ENCODE measurements at regions not wholly inside any gene's neighbourhood (a gene's known extent, or its start where the extent isn't known, plus 50 kb on each side); places are given as distances from the start of the nearest gene placed in this dataset.
A peak's percentile ranks its signal among the peaks of the same experiment; 100 is the strongest.

DNA sequence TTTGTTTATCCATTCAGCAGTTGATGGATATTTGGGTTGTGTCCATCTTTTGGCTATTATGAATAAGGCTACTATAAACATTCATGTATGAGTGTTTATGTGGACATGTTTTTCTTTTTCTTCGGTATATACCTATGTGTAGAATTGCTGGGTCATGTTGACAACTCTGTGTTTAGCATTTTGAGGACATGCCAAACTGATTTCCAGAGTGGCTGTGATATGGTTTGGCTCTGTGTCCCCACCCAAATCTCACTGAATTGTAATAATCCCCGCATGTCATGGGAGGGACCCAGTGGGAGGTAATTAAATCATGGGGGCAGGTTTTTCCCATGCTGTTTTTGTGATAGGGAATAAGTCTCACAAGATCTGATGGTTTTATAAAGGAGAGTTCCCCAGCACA is 439.7 kb downstream of the UTRN start:
- no peak for TF ChIP-seq YY1 (IDR thresholded peaks at IDR 0.05; ENCODE audit: low read depth)
- TF ChIP-seq TCF12 (IDR thresholded peaks at IDR 0.05; ENCODE audit: low read depth): no peak
- TF ChIP-seq CREB1 (IDR thresholded peaks at IDR 0.05; ENCODE audit: low read depth): no peak
- TF ChIP-seq ZBTB7A (IDR thresholded peaks at IDR 0.05; ENCODE audit: low read depth): no peak
- TF ChIP-seq RAD21 (IDR thresholded peaks at IDR 0.05; ENCODE audit: low read depth): no peak
- no peak for TF ChIP-seq CEBPB (IDR thresholded peaks at IDR 0.05)
- TF ChIP-seq EGR1 (IDR thresholded peaks at IDR 0.05): no peak

DNA sequence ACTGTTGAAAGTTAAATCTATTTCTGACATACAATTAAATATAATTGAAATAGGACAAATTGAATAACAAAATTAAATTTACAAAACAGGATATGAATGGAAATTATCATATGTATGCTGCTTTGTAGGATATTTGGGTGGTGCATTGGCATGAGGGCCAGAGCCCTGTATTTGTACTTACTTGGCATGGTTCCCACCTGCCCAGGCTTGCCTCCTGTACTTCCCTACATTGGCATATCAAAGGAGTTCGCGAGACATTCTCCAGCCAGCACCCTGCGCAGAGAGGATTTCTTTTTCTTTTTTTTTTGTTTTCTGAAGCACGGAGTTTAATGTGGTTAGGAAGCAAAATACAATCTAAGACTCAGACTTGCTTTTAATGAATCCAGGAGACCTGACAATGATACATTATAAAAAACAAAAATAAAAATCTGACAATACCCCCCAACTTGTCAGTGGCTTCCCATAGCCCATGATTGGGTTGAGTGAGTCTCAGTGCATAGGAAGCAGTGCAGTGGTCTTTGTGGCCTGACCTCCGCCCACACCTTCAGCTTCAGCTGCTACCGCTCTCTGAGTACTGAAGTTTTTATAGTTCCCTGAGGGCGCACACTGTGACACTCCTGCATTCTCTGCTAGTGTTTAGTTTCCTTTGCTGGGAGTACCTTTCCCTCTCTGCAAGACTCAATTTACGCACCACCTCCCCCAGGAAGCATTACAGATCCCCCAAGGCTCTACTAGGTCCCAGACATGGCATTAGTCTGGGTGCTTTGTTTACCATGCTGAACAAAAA is 440.8 kb downstream of the UTRN start:
- TF ChIP-seq, protein P1, sequence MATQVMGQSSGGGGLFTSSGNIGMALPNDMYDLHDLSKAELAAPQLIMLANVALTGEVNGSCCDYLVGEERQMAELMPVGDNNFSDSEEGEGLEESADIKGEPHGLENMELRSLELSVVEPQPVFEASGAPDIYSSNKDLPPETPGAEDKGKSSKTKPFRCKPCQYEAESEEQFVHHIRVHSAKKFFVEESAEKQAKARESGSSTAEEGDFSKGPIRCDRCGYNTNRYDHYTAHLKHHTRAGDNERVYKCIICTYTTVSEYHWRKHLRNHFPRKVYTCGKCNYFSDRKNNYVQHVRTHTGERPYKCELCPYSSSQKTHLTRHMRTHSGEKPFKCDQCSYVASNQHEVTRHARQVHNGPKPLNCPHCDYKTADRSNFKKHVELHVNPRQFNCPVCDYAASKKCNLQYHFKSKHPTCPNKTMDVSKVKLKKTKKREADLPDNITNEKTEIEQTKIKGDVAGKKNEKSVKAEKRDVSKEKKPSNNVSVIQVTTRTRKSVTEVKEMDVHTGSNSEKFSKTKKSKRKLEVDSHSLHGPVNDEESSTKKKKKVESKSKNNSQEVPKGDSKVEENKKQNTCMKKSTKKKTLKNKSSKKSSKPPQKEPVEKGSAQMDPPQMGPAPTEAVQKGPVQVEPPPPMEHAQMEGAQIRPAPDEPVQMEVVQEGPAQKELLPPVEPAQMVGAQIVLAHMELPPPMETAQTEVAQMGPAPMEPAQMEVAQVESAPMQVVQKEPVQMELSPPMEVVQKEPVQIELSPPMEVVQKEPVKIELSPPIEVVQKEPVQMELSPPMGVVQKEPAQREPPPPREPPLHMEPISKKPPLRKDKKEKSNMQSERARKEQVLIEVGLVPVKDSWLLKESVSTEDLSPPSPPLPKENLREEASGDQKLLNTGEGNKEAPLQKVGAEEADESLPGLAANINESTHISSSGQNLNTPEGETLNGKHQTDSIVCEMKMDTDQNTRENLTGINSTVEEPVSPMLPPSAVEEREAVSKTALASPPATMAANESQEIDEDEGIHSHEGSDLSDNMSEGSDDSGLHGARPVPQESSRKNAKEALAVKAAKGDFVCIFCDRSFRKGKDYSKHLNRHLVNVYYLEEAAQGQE (IDR thresholded peaks at IDR 0.05; ENCODE audit: low read depth): no peak
- TF ChIP-seq RAD21 (IDR thresholded peaks at IDR 0.05; ENCODE audit: low read depth) (no peak), YY1 (IDR thresholded peaks at IDR 0.05; ENCODE audit: low read depth) (no peak), EGR1 (IDR thresholded peaks at IDR 0.05) (0 out of 2 replicates have a peak, but pooled peaks have one; percentile 26)
- TF ChIP-seq, protein P2, sequence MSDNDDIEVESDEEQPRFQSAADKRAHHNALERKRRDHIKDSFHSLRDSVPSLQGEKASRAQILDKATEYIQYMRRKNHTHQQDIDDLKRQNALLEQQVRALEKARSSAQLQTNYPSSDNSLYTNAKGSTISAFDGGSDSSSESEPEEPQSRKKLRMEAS (IDR thresholded peaks at IDR 0.05): no peak

DNA sequence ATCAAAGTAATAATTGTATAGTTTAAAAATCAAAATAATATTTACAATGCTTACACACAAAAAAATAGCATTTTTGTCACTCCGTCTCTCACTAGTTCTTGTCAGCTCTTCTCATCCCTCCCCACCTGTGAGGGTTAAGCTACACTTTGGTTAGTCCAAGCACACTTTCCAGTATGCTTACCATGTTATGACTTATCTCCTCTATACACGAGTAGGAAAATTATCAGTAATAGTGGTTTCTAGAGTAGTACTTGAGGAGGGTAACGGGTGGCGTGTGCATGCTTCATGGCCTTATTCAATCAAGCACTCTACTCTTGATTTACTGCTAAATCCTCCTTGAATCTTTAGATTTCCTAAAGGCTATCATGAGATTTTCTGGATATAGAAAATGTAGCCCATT is 443.7 kb downstream of the UTRN start:
- TF ChIP-seq, protein P3, sequence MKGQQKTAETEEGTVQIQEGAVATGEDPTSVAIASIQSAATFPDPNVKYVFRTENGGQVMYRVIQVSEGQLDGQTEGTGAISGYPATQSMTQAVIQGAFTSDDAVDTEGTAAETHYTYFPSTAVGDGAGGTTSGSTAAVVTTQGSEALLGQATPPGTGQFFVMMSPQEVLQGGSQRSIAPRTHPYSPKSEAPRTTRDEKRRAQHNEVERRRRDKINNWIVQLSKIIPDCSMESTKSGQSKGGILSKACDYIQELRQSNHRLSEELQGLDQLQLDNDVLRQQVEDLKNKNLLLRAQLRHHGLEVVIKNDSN (IDR thresholded peaks at IDR 0.05): no peak
- TF ChIP-seq, protein P2 (IDR thresholded peaks at IDR 0.05): no peak
- TF ChIP-seq EP300 (IDR thresholded peaks at IDR 0.05; ENCODE audit: borderline replicate concordance): no peak
- no peak for TF ChIP-seq CREB1 (IDR thresholded peaks at IDR 0.05; ENCODE audit: low read depth)
- TF ChIP-seq, protein P1 (IDR thresholded peaks at IDR 0.05; ENCODE audit: low read depth): no peak
- no peak for TF ChIP-seq YY1 (IDR thresholded peaks at IDR 0.05; ENCODE audit: low read depth)
- no peak for TF ChIP-seq NFIC (IDR thresholded peaks at IDR 0.05)
- no peak for TF ChIP-seq ZBTB7A (IDR thresholded peaks at IDR 0.05; ENCODE audit: low read depth)
- no peak for TF ChIP-seq TCF12 (IDR thresholded peaks at IDR 0.05; ENCODE audit: low read depth)
- TF ChIP-seq RAD21 (IDR thresholded peaks at IDR 0.05; ENCODE audit: low read depth): no peak
- no peak for TF ChIP-seq EGR1 (IDR thresholded peaks at IDR 0.05)
- no peak for TF ChIP-seq FOXM1 (IDR thresholded peaks at IDR 0.05; ENCODE audit: borderline replicate concordance, low read depth)
- TF ChIP-seq TAF1 (IDR thresholded peaks at IDR 0.05; ENCODE audit: low read depth): no peak

DNA sequence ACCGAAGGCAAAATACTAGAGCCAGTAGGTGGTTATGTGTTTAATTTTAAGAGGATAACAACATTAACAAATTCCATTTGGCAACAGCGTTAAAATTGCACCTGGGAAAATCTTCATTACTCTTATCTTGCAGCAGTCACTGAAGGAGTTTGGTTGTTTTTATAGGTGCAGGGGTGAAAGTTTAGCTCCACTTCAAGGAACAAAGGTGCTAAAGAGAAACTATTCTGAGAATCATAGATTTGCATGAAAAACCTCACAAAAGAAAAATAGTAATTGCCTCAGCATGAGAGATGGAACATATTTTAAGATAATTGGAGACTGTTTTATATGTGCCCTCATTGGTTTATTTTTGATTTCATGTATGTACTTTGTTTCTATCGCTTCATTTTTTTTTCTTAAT is 444.4 kb downstream of the UTRN start:
- TF ChIP-seq EGR1 (IDR thresholded peaks at IDR 0.05) (no peak), CREB1 (IDR thresholded peaks at IDR 0.05; ENCODE audit: low read depth) (no peak), TAF1 (IDR thresholded peaks at IDR 0.05; ENCODE audit: low read depth) (no peak), TEAD4 (IDR thresholded peaks at IDR 0.05) (no peak), FOXM1 (IDR thresholded peaks at IDR 0.05; ENCODE audit: borderline replicate concordance, low read depth) (no peak), TCF12 (IDR thresholded peaks at IDR 0.05; ENCODE audit: low read depth) (no peak), NFIC (IDR thresholded peaks at IDR 0.05) (no peak), YY1 (IDR thresholded peaks at IDR 0.05; ENCODE audit: low read depth) (no peak), RAD21 (IDR thresholded peaks at IDR 0.05; ENCODE audit: low read depth) (no peak), ZBTB7A (IDR thresholded peaks at IDR 0.05; ENCODE audit: low read depth) (no peak), CEBPB (IDR thresholded peaks at IDR 0.05) (no peak), EP300 (IDR thresholded peaks at IDR 0.05; ENCODE audit: borderline replicate concordance) (no peak)
- TF ChIP-seq, protein P3 (IDR thresholded peaks at IDR 0.05): no peak
- TF ChIP-seq, protein P1 (IDR thresholded peaks at IDR 0.05; ENCODE audit: low read depth): no peak
- TF ChIP-seq, protein P2 (IDR thresholded peaks at IDR 0.05): no peak
